NT2/D1 (cell line): ENCODE measurements at regions not wholly inside any gene's neighbourhood (a gene's known extent, or its start where the extent isn't known, plus 50 kb on each side); places are given as distances from the start of the nearest gene placed in this dataset.

Source experiments
- SUZ12 ChIP-seq: IDR thresholded peaks from 2 replicates; pipeline ENCODE4 v1.6.1; 2011; ENCODE audit not compliant: insufficient read length, insufficient read depth; ENCODE audit errors: extremely low read depth
- YY1 ChIP-seq: IDR thresholded peaks from 2 replicates; pipeline ENCODE4 v1.6.1; 2011; ENCODE audit not compliant: insufficient read length, insufficient read depth

GRCh38 chr11:90448256-90448655, 225.4 kb upstream of the CHORDC1 start:
- TF ChIP-seq YY1, result no peak
- TF ChIP-seq SUZ12, result no peak
